ENCODE measurements at regions not wholly inside any gene's neighbourhood (a gene's known extent, or its start where the extent isn't known, plus 50 kb on each side); places are given as distances from the start of the nearest gene placed in this dataset.

DNA sequence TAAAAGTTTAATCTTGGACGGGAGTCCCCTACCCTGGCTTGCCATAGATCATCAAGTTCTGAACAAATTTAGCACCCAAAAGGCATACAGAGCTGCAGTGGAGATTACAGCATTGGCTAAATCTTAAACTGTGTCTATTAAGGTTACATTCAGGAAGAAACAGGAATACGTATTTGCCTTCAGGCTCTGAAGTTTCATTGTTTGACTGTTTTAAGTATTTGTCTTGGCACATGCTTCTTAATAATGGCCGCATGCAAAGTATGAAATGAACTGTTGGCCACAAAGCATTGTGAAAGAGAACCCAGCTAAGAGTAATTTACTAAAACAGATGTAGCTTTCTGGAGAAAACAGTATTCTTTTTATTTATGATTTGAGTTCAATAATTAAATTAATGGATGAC lies 63.9 kb upstream of the CNEP1R1 start:
- TF ChIP-seq POLR2A (IDR thresholded peaks at IDR 0.05; ENCODE audit: low read depth, low read length) (no peak), POLR2AphosphoS5 (IDR thresholded peaks at IDR 0.05; ENCODE audit: low read depth, low read length) (no peak)
